Body of pancreas (tissue), 4 donors: ENCODE measurements at regions not wholly inside any gene's neighbourhood (a gene's known extent, or its start where the extent isn't known, plus 50 kb on each side); places are given as distances from the start of the nearest gene placed in this dataset.
"Not testable (repeated sequence)": the region's sequence is repeated elsewhere in the genome, so short reads cannot be mapped to it uniquely, and the experiment has no call there.

ENCODE experiments used
- ATAC-seq: fragments of 150-250 bp; one replicate; pipeline ENCODE4 v1.9.1; 2016
- DNase-seq, 4 donors: peaks; one replicate each; pipeline ENCODE4 v3.0.0-alpha.2; 2019
- H3K27ac ChIP-seq, 4 donors: fragments of 200-600 bp; sonication (generic); 1 replicate in 3 of 4; 2 replicates in 1 of 4; pipeline versions ENCODE4 v1.5.1 to v1.6.1; 2016 to 2019; ENCODE audit warnings: mild to moderate bottlenecking in 1 of 4, mixed read lengths in 1 of 4, moderate library complexity in 1 of 4
- H3K27me3 ChIP-seq, 2 donors: fragments of 200-600 bp; sonication (generic); one replicate each; pipeline ENCODE4 v1.6.0; 2016; ENCODE audit warnings: mild to moderate bottlenecking in 1 of 2
- H3K36me3 ChIP-seq, 2 donors: fragments of 200-600 bp; sonication (generic); replicated peaks in 1 of 2; 2 replicates each; pipeline ENCODE4 v1.5.1; 2016; ENCODE audit warnings: low read depth in 2 of 2; ENCODE audit not compliant: insufficient read depth in 1 of 2
- H3K4me1 ChIP-seq: fragments of 200-600 bp; sonication (generic); one replicate; pipeline ENCODE4 v1.6.0; 2016
- H3K4me3 ChIP-seq, 2 donors: fragments of 200-600 bp; sonication (generic); 1 replicate in 1 of 2; 2 replicates in 1 of 2; pipeline ENCODE4 v1.5.1; 2016 to 2019
- H3K9me3 ChIP-seq, 3 donors: fragments of 200-600 bp; sonication (generic); 1 replicate in 2 of 3; 2 replicates in 1 of 3; pipeline ENCODE4 v1.5.1; 2016
- CTCF ChIP-seq, 7 experiments: fragments of 450-650 bp in 4 of 7; fragments of 200-600 bp in 3 of 7; sonication (generic) in 3 of 7; IDR thresholded peaks; one replicate each; pipeline ENCODE4 v1.5.1; 2016 to 2019; ENCODE audit warnings: antibody characterized with exemption in 7 of 7
- POLR2A ChIP-seq, 3 donors: fragments of 450-650 bp; IDR thresholded peaks; one replicate each; pipeline ENCODE4 v1.6.1; 2016; ENCODE audit warnings: antibody characterized with exemption in 3 of 3, mild to moderate bottlenecking in 2 of 3
- WGBS, 2 donors: methylation state at CpG; one replicate each; pipeline ENCODE4 v1.1.5; 2017; 5-methylcytosine and 5-hydroxymethylcytosine counted together
- intact Hi-C: fragments of 100-400 bp; cut with DNase I; formaldehyde crosslinking; loops from one replicate; pipeline ENCODE4 v1.15.1; 2023

GRCh38 chr3:82467051-82467450 is 705.6 kb upstream of the GBE1 start:
- Histone ChIP-seq H3K27ac (no peak overlapping the region), H3K27me3 (no peaks in the 10 kb centered on the region), H3K9me3 (no peaks in the 10 kb centered on the region), H3K36me3 (no peaks in the 10 kb centered on the region), H3K4me1 (no peaks in the 10 kb centered on the region), H3K4me3 (no peak overlapping the region)
- no peak for TF ChIP-seq CTCF (IDR thresholded peaks at IDR 0.05)
- no peak for TF ChIP-seq POLR2A (IDR thresholded peaks at IDR 0.05)
- intact Hi-C loops: no loop called here
- ATAC-seq (no peak), DNase-seq (no peak)
- 91 to 95% methylated on average over 1 of the region's 1 CpG for WGBS, 2 donors

- Histone ChIP-seq H3K27me3 (no peaks in the 10 kb centered on the region), H3K4me1 (no peaks in the 10 kb centered on the region), H3K27ac (no peak overlapping the region), H3K4me3 (no peak overlapping the region), H3K36me3 (no peaks in the 10 kb centered on the region), H3K9me3 (no peaks in the 10 kb centered on the region)
- DNase-seq: peak in 2 of 4 donors; percentile 11 to 13
- intact Hi-C loops: no loop called here
- TF ChIP-seq POLR2A (IDR thresholded peaks at IDR 0.05): no peak
- TF ChIP-seq CTCF (IDR thresholded peaks at IDR 0.05): no peak
- peak; percentile 24 for ATAC-seq
- WGBS, 2 donors: 34 to 47% methylated on average over 6 of the region's 6 CpGs
Measured at GRCh38 chr3:82462977-82463376, 701.5 kb upstream of the GBE1 start.

GRCh38 chr3:82461049-82461889 is 699.8 kb upstream of the GBE1 start:
- no peak for ATAC-seq
- WGBS, 2 donors: 58 to 61% methylated on average over 10 of the region's 10 CpGs
- no peaks in the 10 kb centered on the region for H3K4me1 ChIP-seq
- TF ChIP-seq POLR2A (IDR thresholded peaks at IDR 0.05) (no peak), CTCF (IDR thresholded peaks at IDR 0.05) (no peak)
- no peaks in the 10 kb centered on the region for H3K27me3 ChIP-seq
- no peaks in the 10 kb centered on the region for H3K9me3 ChIP-seq
- no peak for DNase-seq
- H3K27ac ChIP-seq: no peak overlapping the region
- intact Hi-C loops: no loop called here
- H3K4me3 ChIP-seq: no peak overlapping the region
- no peaks in the 10 kb centered on the region for H3K36me3 ChIP-seq

GRCh38 chr3:82448320-82448719 is 686.9 kb upstream of the GBE1 start:
- DNase-seq (no peak), ATAC-seq (no peak)
- no peak overlapping the region for H3K27ac ChIP-seq
- H3K4me3 ChIP-seq: no peak overlapping the region
- no peaks in the 10 kb centered on the region for H3K36me3 ChIP-seq
- TF ChIP-seq POLR2A (IDR thresholded peaks at IDR 0.05) (no peak), CTCF (IDR thresholded peaks at IDR 0.05) (no peak)
- no peaks in the 10 kb centered on the region for H3K27me3 ChIP-seq
- WGBS, 2 donors: 17 to 36% methylated on average over 2 of the region's 2 CpGs
- H3K9me3 ChIP-seq: peaks cover 0 to 8% (median 0%) of the 10 kb centered on the region in 3 donors
- intact Hi-C loops: no loop called here
- H3K4me1 ChIP-seq: no peaks in the 10 kb centered on the region

- WGBS, 2 donors: 10 to 11% methylated on average over 7 of the region's 7 CpGs
- H3K27me3 ChIP-seq: not testable (repeated sequence)
Measured at GRCh38 chr3:82428821-82429220, 667.4 kb upstream of the GBE1 start.

More at GRCh38 chr3:82428821-82429220, 667.4 kb upstream of the GBE1 start:
- H3K4me1 ChIP-seq, intact Hi-C loops, H3K27ac ChIP-seq, DNase-seq, H3K9me3 ChIP-seq, H3K4me3 ChIP-seq, ATAC-seq, H3K36me3 ChIP-seq: not testable (repeated sequence)
